GDM1 (cell line): ENCODE measurements at regions not wholly inside any gene's neighbourhood (a gene's known extent, or its start where the extent isn't known, plus 50 kb on each side); places are given as distances from the start of the nearest gene placed in this dataset.

Experiments used
- DNase-seq: peaks from one replicate; lab custom pipeline; 2025; lab: John Stamatoyannopoulos, UW

GRCh38 chr3:193991666-193992424 lies 144.1 kb upstream of the HES1 start:
- no peak for DNase-seq

DNA sequence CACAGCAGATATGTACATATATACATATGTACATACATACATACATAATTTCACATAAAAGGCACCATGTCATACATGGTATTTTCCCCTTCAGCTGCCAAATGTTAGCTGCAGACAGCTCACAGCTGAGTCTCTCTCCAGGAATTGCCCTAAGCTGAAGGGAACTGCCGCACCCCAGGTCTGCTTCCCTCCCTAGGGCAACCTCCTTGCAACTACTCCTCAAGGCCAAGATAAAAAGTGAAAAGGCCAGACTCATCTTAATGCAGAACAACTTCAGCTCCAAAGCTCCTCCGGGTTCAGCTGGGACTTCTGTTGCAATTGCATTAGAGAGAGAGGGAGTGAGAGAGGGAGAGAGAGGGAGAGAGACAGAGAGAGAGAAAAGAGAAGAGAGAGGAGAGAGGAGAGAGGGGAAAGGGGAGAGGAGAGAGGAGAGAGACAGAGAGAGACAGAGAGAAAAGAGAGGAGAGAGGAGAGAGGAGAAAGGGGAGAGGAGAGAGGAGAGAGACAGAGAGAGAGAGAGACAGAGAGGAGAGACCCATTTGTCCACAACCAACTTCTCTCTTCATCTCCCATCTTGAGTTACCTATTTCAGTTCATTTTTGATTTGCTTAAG lies 143.4 kb upstream of the HES1 start:
- no peak for DNase-seq

DNA sequence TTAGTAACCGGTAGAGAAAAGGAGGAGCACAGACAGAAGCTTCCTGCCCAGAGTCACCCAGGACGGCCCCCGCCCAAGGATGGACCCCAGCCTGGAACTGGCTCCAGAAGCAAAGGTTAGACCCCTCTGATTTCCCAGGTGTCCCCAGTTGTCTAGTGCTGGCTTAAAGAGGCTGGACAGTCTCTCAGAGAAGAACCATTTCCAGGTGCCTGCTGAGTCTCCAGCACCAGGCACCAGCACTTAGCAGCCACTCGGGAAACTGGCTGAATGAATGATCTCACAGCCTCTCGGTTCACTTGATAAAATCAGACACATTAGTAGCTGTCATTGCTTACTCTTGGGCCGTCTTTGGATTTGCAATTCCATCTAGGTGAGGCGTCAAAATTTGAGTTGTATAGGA lies 139.7 kb upstream of the HES1 start:
- DNase-seq: no peak

GRCh38 chr3:193996641-193997089 lies 139.3 kb upstream of the HES1 start:
- DNase-seq: no peak

DNA sequence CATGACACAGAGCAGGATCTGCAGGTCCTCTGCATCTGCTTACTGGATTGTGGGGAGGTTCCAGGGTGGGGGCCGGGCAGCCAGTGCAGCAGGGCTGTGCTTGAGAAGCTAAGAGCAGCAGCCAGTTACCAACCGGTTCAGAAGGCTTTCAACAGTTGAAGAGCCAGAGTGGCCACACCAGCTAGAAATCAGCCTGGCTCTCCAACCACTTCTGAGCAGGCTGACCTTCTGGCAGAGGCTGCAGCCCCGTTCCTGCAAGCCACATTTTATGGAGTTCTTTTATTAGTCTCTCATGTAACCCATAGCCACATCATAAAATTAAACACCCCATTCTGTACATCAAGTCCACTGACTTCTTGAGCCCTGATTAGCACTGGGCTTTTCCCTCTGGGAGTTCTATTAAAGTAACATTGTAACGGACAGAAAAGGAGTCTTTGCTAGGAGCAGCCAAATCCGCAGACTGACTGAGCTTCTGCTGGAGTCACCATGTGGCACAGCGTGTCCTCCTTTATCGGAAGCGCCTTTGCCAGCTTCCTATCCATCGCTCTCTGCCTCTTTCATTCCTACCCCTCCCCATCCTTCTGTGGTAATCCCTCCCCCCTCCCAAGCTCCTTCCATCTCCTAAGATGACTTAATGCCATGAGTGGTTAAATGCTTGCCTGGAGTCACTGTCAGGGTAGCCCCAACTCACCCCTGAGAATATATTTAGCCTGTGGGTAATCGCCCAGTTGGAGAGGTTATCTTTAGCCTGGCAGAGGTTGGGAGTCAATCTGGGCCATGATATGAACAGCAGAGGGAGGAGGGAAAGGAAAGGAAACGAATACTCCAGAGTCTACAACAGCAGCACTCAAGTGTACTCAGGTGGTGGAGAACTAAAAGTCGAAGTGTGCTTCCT lies 138.5 kb upstream of the HES1 start:
- DNase-seq: no peak

DNA sequence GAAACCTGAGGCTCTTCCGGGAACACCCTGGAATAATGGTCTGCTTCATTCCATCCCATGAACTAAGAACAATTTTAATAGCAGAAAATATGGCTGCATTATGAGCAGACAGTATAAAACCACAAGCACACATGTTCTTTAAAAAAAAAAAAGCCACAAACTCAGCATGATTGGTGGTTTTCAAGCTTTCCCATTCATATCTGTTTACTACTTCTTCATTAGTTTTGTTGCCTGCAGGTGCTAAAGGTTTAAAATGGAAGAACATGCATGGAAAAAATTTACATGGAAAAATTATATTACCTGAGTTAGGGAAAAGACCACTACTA lies 137.9 kb upstream of the HES1 start:
- no peak for DNase-seq

GRCh38 chr3:193998628-193999195 lies 137.2 kb upstream of the HES1 start:
- no peak for DNase-seq

DNA sequence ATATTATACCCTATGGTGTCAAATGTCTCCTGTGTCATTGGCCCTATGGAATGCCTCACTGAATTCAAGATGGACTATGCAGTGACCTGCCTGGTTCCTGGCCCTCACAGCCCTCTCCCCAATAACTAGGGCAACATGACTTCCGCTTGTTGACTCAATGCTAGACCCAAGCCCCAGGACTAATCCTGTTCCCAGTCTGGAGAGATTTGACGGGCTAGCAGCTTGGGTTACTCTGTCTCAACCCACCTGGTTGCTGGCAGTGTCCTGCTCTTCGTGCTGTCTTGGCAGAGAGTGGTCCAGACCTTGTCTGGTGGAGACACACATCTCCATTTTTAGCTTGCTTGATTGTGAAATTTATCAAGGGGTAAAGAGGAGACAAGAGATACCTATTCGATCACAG lies 135.8 kb upstream of the HES1 start:
- no peak for DNase-seq

- DNase-seq: no peak
These were observed 135.2 kb upstream of the HES1 start for GRCh38 chr3:194000712-194001111.

DNA sequence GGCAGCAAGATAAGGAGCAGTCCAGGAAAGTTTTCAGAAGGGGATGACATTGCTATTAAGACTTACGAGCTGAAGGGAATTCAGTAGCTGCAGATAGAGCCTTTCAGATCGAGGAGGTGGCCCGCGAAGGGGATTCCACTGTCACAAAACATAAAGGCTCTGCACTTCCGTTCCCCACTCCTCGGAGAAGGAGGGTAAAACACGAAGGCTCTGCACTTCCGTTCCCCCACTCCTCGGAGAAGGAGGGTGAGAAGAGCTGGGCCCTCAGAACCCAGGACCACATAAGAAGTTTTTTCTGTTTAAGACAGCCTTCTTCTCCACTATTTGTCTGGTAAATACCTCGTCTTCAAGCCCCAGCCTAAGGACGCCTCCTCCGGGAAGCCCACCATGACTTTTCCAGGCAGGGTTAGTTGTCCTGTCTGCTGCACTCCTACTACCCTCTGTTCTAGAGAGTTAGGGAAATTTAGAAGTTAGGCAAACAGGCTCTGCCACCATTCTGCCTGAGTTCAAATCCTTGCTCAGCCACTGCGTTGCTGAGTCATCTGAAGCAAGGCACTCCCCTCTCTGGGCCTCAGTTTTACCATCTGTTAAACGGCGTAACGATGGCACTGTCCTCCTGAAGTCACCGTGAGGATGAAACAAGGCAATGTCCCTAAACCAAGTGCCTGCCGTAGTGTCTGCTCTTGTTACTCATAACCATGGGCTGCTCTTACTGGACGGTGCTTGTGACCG lies 134.1 kb upstream of the HES1 start:
- no peak for DNase-seq

GRCh38 chr3:194003114-194004057 lies 132.6 kb upstream of the HES1 start:
- DNase-seq: peak; percentile 75

DNA sequence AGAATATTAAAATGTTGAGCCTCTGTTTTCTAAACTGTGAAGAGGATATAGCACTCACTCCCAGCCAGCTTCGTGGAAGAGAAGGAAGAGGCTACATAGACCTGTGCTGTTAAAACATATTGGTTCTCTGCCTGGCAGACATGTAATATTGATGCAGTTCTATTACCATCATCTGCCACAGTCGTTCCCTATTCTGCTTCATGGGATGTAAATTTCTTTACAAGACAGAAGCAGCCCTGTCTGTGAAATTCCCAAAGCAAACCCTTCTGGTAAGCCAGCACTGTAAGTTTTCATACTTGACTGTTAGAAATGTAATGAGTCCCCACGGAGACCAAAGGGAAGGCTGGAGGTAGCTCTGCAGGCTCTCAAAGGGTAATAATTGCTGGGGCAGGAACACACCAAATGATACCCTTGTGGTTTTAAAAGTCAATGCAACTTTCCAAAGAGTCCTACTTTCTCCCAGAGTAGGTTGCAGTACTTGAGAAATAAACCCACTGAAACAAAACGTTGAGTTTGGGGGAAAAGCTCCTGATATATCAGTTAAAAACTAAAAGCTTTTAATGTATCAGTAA lies 129.9 kb upstream of the HES1 start:
- no peak for DNase-seq

DNA sequence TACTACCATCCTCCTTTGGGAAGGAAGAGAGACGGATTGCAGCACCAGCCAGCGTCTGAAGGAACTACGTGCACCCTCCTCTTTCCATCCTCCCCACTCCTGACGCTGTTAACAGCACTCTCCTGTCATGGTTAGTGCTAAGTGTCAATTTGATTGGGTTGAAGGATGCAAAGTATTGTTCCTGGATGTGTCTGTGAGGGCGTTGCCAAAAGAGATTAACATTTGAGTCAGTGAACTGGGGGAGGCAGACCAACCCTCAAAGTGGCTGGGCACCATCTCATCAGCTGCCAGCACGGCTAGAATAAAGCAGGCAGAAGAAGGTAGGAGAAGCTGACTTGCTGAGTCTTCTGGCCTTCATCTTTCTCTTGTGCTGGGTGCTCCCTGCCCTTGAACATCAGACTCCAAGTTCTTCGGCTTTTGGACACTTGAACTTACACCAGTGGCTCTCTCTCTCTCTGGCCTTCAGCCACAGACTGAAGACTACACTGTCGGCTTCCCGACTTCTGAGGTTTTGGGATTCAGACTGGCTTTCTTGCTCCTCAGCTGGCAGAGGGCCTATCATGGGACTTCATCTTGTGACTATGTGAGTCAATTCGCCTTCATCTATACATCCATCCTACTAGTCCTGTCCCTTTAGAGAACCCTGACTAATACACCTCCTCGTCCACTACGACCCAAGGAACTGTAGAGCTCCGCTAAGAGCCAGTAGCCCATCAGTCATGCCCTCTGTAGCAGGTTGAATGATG lies 128.2 kb upstream of the HES1 start:
- no peak for DNase-seq

DNA sequence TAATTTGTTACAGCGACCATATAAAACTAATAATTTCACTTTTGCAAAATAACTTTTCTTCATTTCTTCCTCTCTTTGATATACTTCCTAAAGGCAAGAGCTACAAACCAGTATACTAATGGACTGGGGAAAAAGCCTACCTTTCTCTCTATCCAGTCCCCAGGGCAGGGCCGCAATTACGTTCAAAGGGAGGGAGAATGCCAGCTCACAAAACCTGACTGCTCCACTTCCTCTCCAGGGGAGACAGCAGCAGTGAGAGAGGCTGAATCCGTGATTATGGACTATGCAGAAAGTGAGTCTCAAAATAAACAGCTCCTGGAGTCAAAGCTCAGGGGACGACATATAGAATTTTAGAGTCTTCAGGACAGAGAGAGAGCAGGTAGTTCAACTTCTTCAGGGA lies 126.9 kb upstream of the HES1 start:
- no peak for DNase-seq

DNA sequence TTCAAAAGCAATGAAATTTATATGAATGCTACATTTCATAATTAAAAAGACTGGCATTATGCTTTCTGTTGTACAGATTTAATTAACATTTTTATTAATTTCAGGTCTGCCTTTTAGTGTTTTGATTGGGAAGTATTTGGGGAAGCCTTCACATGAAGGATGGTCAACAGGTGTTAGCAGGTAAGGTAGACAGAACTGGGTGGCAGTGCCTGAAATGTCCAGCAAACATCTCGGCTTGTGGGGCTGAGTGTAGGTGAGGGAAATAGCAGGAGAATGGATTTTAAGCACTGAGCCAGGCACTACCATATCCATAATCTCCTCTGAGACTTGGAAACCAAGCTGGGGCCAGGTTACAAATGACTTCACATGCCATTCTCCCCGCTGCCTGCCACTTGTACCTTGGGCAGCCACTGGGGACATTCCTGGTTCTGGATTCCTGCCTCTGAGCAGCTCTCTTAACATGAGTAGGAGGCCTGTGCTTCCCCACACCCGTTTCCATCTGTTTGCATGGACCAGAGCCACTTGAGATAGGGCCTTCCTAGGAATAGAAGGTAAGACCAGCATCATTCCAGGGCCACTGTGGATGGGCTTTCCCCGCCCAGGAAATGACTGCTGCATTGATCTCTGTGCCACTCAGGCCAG lies 125.9 kb upstream of the HES1 start:
- DNase-seq: no peak

DNA sequence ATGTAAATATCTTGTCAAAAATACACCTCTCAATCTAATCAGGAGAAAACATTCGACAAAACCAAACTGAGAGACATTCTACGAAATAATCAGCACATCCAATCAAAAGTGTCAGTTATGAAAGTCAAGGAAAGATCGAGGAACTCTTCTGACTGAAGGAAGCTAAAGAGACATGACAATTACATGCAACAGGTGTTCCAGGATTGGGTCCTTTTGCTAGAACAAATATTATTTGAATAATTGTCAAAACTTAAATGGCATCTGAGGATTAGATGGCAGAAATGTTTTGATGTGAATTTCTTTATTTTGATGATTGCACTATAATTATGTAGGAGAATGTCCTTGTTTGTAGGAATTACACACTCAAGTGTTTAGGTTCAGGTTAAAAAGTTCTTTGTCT lies 124.1 kb upstream of the HES1 start:
- DNase-seq: no peak

- DNase-seq: no peak
These were observed 122.0 kb upstream of the HES1 start for GRCh38 chr3:194013928-194014327.

DNA sequence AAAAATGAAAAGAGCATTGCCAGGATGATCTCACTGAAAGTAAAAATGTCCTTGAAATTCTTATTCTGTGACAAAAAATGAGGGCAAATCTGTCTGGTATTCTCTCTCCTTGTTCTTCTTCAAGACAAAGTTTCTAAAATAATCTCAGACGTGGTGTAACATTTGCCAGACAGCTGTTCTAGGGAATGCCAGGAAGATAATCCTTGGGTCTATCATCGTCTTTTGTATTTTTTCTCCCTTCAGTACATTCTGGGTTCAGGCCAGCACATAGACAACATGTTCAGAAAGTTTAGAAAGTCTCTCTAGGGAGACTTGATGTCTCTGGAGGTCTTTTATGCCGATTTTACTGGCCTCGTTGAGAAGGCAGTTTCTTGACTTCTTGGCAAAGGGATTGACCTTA lies 121.2 kb upstream of the HES1 start:
- no peak for DNase-seq
